K562 (cell line): ENCODE measurements at regions not wholly inside any gene's neighbourhood (a gene's known extent, or its start where the extent isn't known, plus 50 kb on each side); places are given as distances from the start of the nearest gene placed in this dataset.
A peak's percentile ranks its signal among the peaks of the same experiment; 100 is the strongest.

Experiments used
- ATAC-seq: fragments of 200-7000 bp; cut with Tn5 transposase; 3 replicates; pipeline ENCODE4 v1.9.1; 2020; ENCODE audit warnings: moderate library complexity
- BruUV-seq: library from RNA; stranded (reverse); fragments of 400-500 nt; replicated peaks from 2 replicates; lab custom pipeline; 2021; lab: Mats Ljungman, UMichigan
- CTCF ChIA-PET: fragments of 300-600 bp; formaldehyde crosslinking; extraction: SDS; loops from one replicate; lab custom pipeline; 2021; ENCODE audit warnings: low intra/inter-chr PET ratio; lab: Yijun Ruan, JAX
- POLR2A ChIA-PET: fragments of 300-600, 350-650 bp; sonication (Branson Sonifier 250); formaldehyde crosslinking; extraction: SDS; loops from one replicate; lab custom pipeline; 2021; ENCODE audit warnings: antibody characterized with exemption, inconsistent platforms; lab: Yijun Ruan, JAX
- DNase-seq, 4 experiments: peaks; one replicate each; pipeline versions ENCODE4 v3.0.0 to v3.0.0-alpha.2; 2011 to 2018; ENCODE audit warnings: low spot score in 3 of 4, mixed read lengths in 3 of 4; ENCODE audit errors: extremely low read depth in 1 of 4
- FAIRE-seq: peaks from 2 replicates; lab custom pipeline; 2011; peaks lifted over from hg19 to GRCh38; lab: Jason Lieb, UNC
- H2AFZ ChIP-seq: 2 replicates; pipeline ENCODE4 v1.6.0; 2011; ENCODE audit warnings: low read depth, low read length, control low read depth, inconsistent platforms
- H3K27ac ChIP-seq: fragments of 200-600 bp; 3 replicates; pipeline ENCODE4 v1.8.0; 2011; ENCODE audit warnings: low read depth, mild to moderate bottlenecking, control low read depth, inconsistent platforms, low read length, moderate library complexity, mixed read lengths; ENCODE audit errors: extremely low read depth
- H3K27me3 ChIP-seq, 2 experiments: fragments of 300-600 bp in 1 of 2; 2 replicates in 1 of 2; 3 replicates in 1 of 2; pipeline versions ENCODE4 v1.6.0 to v1.8.0; 2011; ENCODE audit warnings: inconsistent platforms in 2 of 2, low read length in 2 of 2, mild to moderate bottlenecking in 1 of 2, mixed read lengths in 1 of 2, moderate library complexity in 1 of 2; ENCODE audit not compliant: control insufficient read depth in 2 of 2, insufficient read depth in 2 of 2
- H3K36me3 ChIP-seq: fragments of 300-600 bp; 3 replicates; pipeline ENCODE4 v1.8.0; 2011; ENCODE audit warnings: mild to moderate bottlenecking, low read length, inconsistent platforms; ENCODE audit not compliant: control insufficient read depth, insufficient read depth
- H3K4me1 ChIP-seq, 2 experiments: fragments of 200-600 bp in 1 of 2; replicated peaks in 1 of 2; 2 replicates in 1 of 2; 3 replicates in 1 of 2; pipeline versions ENCODE4 v1.5.1 to v1.8.0; 2011; ENCODE audit warnings: inconsistent platforms in 2 of 2, low read length in 2 of 2, mild to moderate bottlenecking in 1 of 2, mixed read lengths in 1 of 2, moderate library complexity in 1 of 2; ENCODE audit not compliant: control insufficient read depth in 2 of 2, insufficient read depth in 2 of 2
- H3K4me2 ChIP-seq: 2 replicates; pipeline ENCODE4 v1.6.1; 2011; ENCODE audit warnings: low read length, control low read depth, inconsistent platforms, mixed read lengths; ENCODE audit not compliant: insufficient read depth
- H3K4me3 ChIP-seq: fragments of 200-600 bp; sonication (generic), shearing (Covaris generic); 2 replicates; pipeline ENCODE4 v1.5.1; 2016; ENCODE audit warnings: control low read depth, inconsistent platforms
- H3K79me2 ChIP-seq: fragments of 200-600 bp; 3 replicates; pipeline ENCODE4 v1.8.0; 2011; ENCODE audit warnings: low read length, inconsistent platforms; ENCODE audit not compliant: control insufficient read depth, insufficient read depth
- H3K9ac ChIP-seq, 2 experiments: 2 replicates each; pipeline versions ENCODE4 v1.6.0 to v1.6.1; 2011; ENCODE audit warnings: low read depth in 2 of 2, low read length in 2 of 2, control low read depth in 1 of 2, inconsistent platforms in 1 of 2, mild to moderate bottlenecking in 1 of 2, mixed read lengths in 1 of 2; ENCODE audit not compliant: insufficient read depth in 1 of 2
- H3K9me1 ChIP-seq: one replicate; pipeline ENCODE4 v1.6.0; 2011; ENCODE audit warnings: inconsistent platforms, mild to moderate bottlenecking, low read length, moderate library complexity; ENCODE audit not compliant: control insufficient read depth, insufficient read depth
- H3K9me3 ChIP-seq: replicated peaks from 2 replicates; pipeline ENCODE4 v1.5.1; 2011; ENCODE audit warnings: low read depth, low read length, inconsistent platforms; ENCODE audit not compliant: control insufficient read depth, insufficient read depth
- H4K20me1 ChIP-seq: replicated peaks from 2 replicates; pipeline ENCODE4 v1.6.1; 2011; ENCODE audit warnings: low read length, inconsistent platforms, mixed read lengths; ENCODE audit not compliant: control insufficient read depth, insufficient read depth
- CBFA2T2 ChIP-seq: fragments of 450-650 bp; conservative IDR thresholded peaks from 2 replicates; pipeline ENCODE4 v1.6.1; 2017; ENCODE audit warnings: mild to moderate bottlenecking
- CTCF ChIP-seq, 3 experiments: IDR thresholded peaks in 2 of 3; conservative IDR thresholded peaks in 1 of 3; 2 replicates each; pipeline ENCODE4 v1.5.1; 2011 to 2012; ENCODE audit warnings: low read length in 3 of 3, mild to moderate bottlenecking in 3 of 3, control low read depth in 2 of 3, improper control_type of control experiment in 1 of 3, inconsistent platforms in 1 of 3, low read depth in 1 of 3, mixed read lengths in 1 of 3, moderate library complexity in 1 of 3; ENCODE audit not compliant: insufficient read depth in 2 of 3
- NCOA2 ChIP-seq, 2 experiments: fragments of 450-650 bp; IDR thresholded peaks; 2 replicates each; pipeline ENCODE4 v1.6.1; 2018; ENCODE audit warnings: mild to moderate bottlenecking in 2 of 2, moderate library complexity in 1 of 2; ENCODE audit not compliant: partially characterized antibody in 2 of 2
- PHB ChIP-seq: fragments of 250-450 bp; sonication (Bioruptor Pico); IDR thresholded peaks from 2 replicates; pipeline ENCODE4 v1.5.0; 2021
- RAD21 ChIP-seq, 2 experiments: fragments of 250-450 bp in 1 of 2; fragments of 450-650 bp in 1 of 2; sonication (Bioruptor Pico) in 1 of 2; formaldehyde crosslinking in 1 of 2; IDR thresholded peaks in 1 of 2; conservative IDR thresholded peaks in 1 of 2; 2 replicates each; pipeline versions ENCODE4 v1.4.0 to v1.8.0; 2020 to 2022; ENCODE audit warnings: mild to moderate bottlenecking in 2 of 2, moderate library complexity in 1 of 2
- USF1 ChIP-seq: sonication (generic); formaldehyde crosslinking; IDR thresholded peaks from 2 replicates; pipeline ENCODE4 v1.9.0; 2022; ENCODE audit warnings: mild to moderate bottlenecking, missing genetic modification reagents
- ZNF780A ChIP-seq: fragments of 250-450 bp; sonication (Bioruptor Pico); IDR thresholded peaks from 2 replicates; pipeline ENCODE4 v1.5.0; 2021; ENCODE audit warnings: mild to moderate bottlenecking
- WGBS: fragments of 100-300 bp; shearing (Covaris generic); methylation state at CpG from one replicate; pipeline ENCODE4 v1.1.6; 2016; ENCODE audit warnings: low coverage, mixed read lengths; ENCODE audit not compliant: insufficient coverage; ENCODE audit errors: missing lambda C conversion rate; 5-methylcytosine and 5-hydroxymethylcytosine counted together
- in situ Hi-C: fragments of 300-500 bp; cut with MboI; formaldehyde crosslinking; loops from 4 replicates; pipeline ENCODE4 v1.15.0; 2018; ENCODE audit warnings: inconsistent platforms, mixed read lengths
- intact Hi-C: fragments of 100-400 bp; cut with micrococcal nuclease; formaldehyde crosslinking; loops from 2 replicates; pipeline ENCODE4 v1.14.2; 2022

- Histone ChIP-seq H3K27ac (no peak overlapping the region), H3K4me3 (no peak overlapping the region), H3K9me1 (no peaks in the 10 kb centered on the region), H3K27me3 (no peaks in the 10 kb centered on the region), H4K20me1 (no peaks in the 10 kb centered on the region), H3K4me2 (no peak overlapping the region), H3K9me3 (no peaks in the 10 kb centered on the region), H3K79me2 (no peaks in the 10 kb centered on the region), H3K4me1 (no peaks in the 10 kb centered on the region), H3K9ac (no peak overlapping the region), H2AFZ (no peak overlapping the region), H3K36me3 (no peaks in the 10 kb centered on the region)
- in situ Hi-C loops: no loop called here
- BruUV-seq: no TSS peak
- intact Hi-C loops: no loop called here
- 0% methylated on average over 3 of the region's 3 CpGs for WGBS
- FAIRE-seq (peak; percentile 57), DNase-seq (peak in 3 of 4 experiments; percentile 6 to 16 (median 12)), ATAC-seq (0 out of 3 replicates have a peak, but pooled peaks have one; percentile 42)
- TF ChIP-seq PHB (CRISPR knock-in tag): no peak
- no peak for TF ChIP-seq CBFA2T2
- no peak for TF ChIP-seq ZNF780A (CRISPR knock-in tag)
- TF ChIP-seq CTCF (IDR thresholded peaks at IDR 0.05 in 2 of 3, conservative IDR thresholded peaks at IDR 0.05 in 1 of 3; ENCODE audit: insufficient read depth in 2 of 3, low read depth in 1 of 3, low read length in 3 of 3): peak; percentile 21 to 31 (median 25); a peak in 4 of 6 replicates
- TF ChIP-seq NCOA2 (IDR thresholded peaks at IDR 0.05; ENCODE audit: partially characterized antibody in 2 of 2): no peak
- no peak for TF ChIP-seq USF1 (CRISPR knock-in tag)
- peak; percentile 14 to 38; a peak in 3 of 4 replicates for TF ChIP-seq RAD21 (CRISPR knock-in tag; conservative IDR thresholded peaks at IDR 0.05 in 1 of 2, IDR thresholded peaks at IDR 0.05 in 1 of 2)
- POLR2A ChIA-PET: no interaction called here
- CTCF ChIA-PET: no interaction called here
These were observed 251.1 kb upstream of the CDH5 start for GRCh38 chr16:66115373-66115772.
